Liver (tissue), 3 donors: ENCODE measurements at regions not wholly inside any gene's neighbourhood (a gene's known extent, or its start where the extent isn't known, plus 50 kb on each side); places are given as distances from the start of the nearest gene placed in this dataset.

ENCODE experiments used
- GABPA ChIP-seq, 2 donors: IDR thresholded peaks in 1 of 2; conservative IDR thresholded peaks in 1 of 2; 2 replicates each; pipeline ENCODE4 v1.6.1; 2016; ENCODE audit warnings: antibody characterized with exemption in 2 of 2, mild to moderate bottlenecking in 1 of 2, moderate library complexity in 1 of 2
- MAX ChIP-seq: IDR thresholded peaks from 2 replicates; pipeline ENCODE4 v1.6.1; 2016; ENCODE audit warnings: antibody characterized with exemption
- RAD21 ChIP-seq, 2 donors: IDR thresholded peaks; 2 replicates each; pipeline ENCODE4 v1.6.1; 2016; ENCODE audit warnings: antibody characterized with exemption in 2 of 2, mild to moderate bottlenecking in 2 of 2
- RXRA ChIP-seq, 2 donors: IDR thresholded peaks; 2 replicates each; pipeline ENCODE4 v1.6.1; 2017 to 2018; ENCODE audit warnings: antibody characterized with exemption in 2 of 2, mild to moderate bottlenecking in 1 of 2
- TAF1 ChIP-seq: conservative IDR thresholded peaks from 2 replicates; pipeline ENCODE4 v1.6.1; 2016; ENCODE audit warnings: antibody characterized with exemption, mild to moderate bottlenecking
- TF ChIP-seq, protein P1 (sequence below): fragments of 150-350 bp; IDR thresholded peaks from 2 replicates; pipeline ENCODE4 v1.5.1; 2017; ENCODE audit warnings: improper control_type of control experiment, low read depth, low read length; ENCODE audit not compliant: missing input control
- TF ChIP-seq, protein P2 (sequence below): IDR thresholded peaks from 2 replicates; pipeline ENCODE4 v1.6.1; 2016; ENCODE audit warnings: antibody characterized with exemption, mild to moderate bottlenecking
- donor health status: healthy.
- donor health status: healthy.

GRCh38 chr13:93146584-93147297 is 79.9 kb upstream of the GPC6 start:
- TF ChIP-seq, protein P1, sequence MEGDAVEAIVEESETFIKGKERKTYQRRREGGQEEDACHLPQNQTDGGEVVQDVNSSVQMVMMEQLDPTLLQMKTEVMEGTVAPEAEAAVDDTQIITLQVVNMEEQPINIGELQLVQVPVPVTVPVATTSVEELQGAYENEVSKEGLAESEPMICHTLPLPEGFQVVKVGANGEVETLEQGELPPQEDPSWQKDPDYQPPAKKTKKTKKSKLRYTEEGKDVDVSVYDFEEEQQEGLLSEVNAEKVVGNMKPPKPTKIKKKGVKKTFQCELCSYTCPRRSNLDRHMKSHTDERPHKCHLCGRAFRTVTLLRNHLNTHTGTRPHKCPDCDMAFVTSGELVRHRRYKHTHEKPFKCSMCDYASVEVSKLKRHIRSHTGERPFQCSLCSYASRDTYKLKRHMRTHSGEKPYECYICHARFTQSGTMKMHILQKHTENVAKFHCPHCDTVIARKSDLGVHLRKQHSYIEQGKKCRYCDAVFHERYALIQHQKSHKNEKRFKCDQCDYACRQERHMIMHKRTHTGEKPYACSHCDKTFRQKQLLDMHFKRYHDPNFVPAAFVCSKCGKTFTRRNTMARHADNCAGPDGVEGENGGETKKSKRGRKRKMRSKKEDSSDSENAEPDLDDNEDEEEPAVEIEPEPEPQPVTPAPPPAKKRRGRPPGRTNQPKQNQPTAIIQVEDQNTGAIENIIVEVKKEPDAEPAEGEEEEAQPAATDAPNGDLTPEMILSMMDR = no peak
- no peak for TF ChIP-seq GABPA (IDR thresholded peaks at IDR 0.05 in 1 of 2, conservative IDR thresholded peaks at IDR 0.05 in 1 of 2)
- TF ChIP-seq MAX = no peak
- TF ChIP-seq TAF1 = no peak
- TF ChIP-seq RXRA (IDR thresholded peaks at IDR 0.05) = no peak
- TF ChIP-seq, protein P2, sequence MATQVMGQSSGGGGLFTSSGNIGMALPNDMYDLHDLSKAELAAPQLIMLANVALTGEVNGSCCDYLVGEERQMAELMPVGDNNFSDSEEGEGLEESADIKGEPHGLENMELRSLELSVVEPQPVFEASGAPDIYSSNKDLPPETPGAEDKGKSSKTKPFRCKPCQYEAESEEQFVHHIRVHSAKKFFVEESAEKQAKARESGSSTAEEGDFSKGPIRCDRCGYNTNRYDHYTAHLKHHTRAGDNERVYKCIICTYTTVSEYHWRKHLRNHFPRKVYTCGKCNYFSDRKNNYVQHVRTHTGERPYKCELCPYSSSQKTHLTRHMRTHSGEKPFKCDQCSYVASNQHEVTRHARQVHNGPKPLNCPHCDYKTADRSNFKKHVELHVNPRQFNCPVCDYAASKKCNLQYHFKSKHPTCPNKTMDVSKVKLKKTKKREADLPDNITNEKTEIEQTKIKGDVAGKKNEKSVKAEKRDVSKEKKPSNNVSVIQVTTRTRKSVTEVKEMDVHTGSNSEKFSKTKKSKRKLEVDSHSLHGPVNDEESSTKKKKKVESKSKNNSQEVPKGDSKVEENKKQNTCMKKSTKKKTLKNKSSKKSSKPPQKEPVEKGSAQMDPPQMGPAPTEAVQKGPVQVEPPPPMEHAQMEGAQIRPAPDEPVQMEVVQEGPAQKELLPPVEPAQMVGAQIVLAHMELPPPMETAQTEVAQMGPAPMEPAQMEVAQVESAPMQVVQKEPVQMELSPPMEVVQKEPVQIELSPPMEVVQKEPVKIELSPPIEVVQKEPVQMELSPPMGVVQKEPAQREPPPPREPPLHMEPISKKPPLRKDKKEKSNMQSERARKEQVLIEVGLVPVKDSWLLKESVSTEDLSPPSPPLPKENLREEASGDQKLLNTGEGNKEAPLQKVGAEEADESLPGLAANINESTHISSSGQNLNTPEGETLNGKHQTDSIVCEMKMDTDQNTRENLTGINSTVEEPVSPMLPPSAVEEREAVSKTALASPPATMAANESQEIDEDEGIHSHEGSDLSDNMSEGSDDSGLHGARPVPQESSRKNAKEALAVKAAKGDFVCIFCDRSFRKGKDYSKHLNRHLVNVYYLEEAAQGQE = no peak
- no peak for TF ChIP-seq RAD21 (IDR thresholded peaks at IDR 0.05)
